GM12878 (cell line): ENCODE measurements at regions not wholly inside any gene's neighbourhood (a gene's known extent, or its start where the extent isn't known, plus 50 kb on each side); places are given as distances from the start of the nearest gene placed in this dataset.

Source experiments
- ATAC-seq: fragments of 200-7000 bp; cut with Tn5 transposase; 3 replicates; pipeline ENCODE4 v1.9.1; 2020; ENCODE audit warnings: mild to moderate bottlenecking, moderate library complexity
- BruUV-seq: library from RNA; stranded (reverse); fragments of 400-500 nt; replicated peaks from 2 replicates; lab custom pipeline; 2021; lab: Mats Ljungman, UMichigan
- CTCF ChIA-PET: fragments of 300-600 bp; sonication (Branson Sonifier 250); formaldehyde crosslinking; extraction: SDS; loops from one replicate; lab custom pipeline; 2021; ENCODE audit warnings: inconsistent platforms; lab: Yijun Ruan, JAX
- POLR2A ChIA-PET: fragments of 350-600 bp; formaldehyde crosslinking; extraction: SDS; loops from one replicate; lab custom pipeline; 2021; ENCODE audit warnings: inconsistent platforms; lab: Charles Lee
- RAD21 ChIA-PET: fragments of 300-600 bp; sonication (Branson Sonifier 250); formaldehyde crosslinking; loops from one replicate; lab custom pipeline; 2023; ENCODE audit warnings: antibody characterized with exemption; ENCODE audit not compliant: unreplicated experiment; lab: Charles Lee
- SMC1A ChIA-PET: fragments of 300-600 bp; sonication (Branson Sonifier 250); formaldehyde crosslinking; loops from one replicate; lab custom pipeline; 2023; ENCODE audit not compliant: unreplicated experiment, uncharacterized antibody; lab: Charles Lee
- DNase-seq: peaks from one replicate; pipeline ENCODE4 v3.0.0-alpha.2; 2011; ENCODE audit warnings: low read depth, low spot score
- FAIRE-seq: peaks from 3 replicates; lab custom pipeline; 2011; peaks lifted over from hg19 to GRCh38; lab: Jason Lieb, UNC
- H2AFZ ChIP-seq: 2 replicates; pipeline ENCODE4 v1.6.0; 2011; ENCODE audit warnings: low read depth, low read length, control low read depth; ENCODE audit not compliant: control insufficient read depth
- H3K27ac ChIP-seq: 2 replicates; pipeline ENCODE4 v1.5.1; 2011; ENCODE audit warnings: control low read depth; ENCODE audit not compliant: control insufficient read depth, insufficient read depth
- H3K27me3 ChIP-seq, 2 experiments: replicated peaks in 1 of 2; 2 replicates each; pipeline versions ENCODE4 v1.6.0 to v1.6.1; 2011; ENCODE audit warnings: low read length in 1 of 2; ENCODE audit not compliant: control insufficient read depth in 2 of 2, insufficient read depth in 2 of 2
- H3K36me3 ChIP-seq, 2 experiments: 2 replicates each; pipeline ENCODE4 v1.5.1; 2011; ENCODE audit warnings: low read length in 1 of 2; ENCODE audit not compliant: control insufficient read depth in 2 of 2, insufficient read depth in 2 of 2
- H3K4me1 ChIP-seq: 2 replicates; pipeline ENCODE4 v1.6.1; 2011; ENCODE audit warnings: mild to moderate bottlenecking, low read length, moderate library complexity, mixed read lengths; ENCODE audit not compliant: control insufficient read depth, insufficient read depth
- H3K4me2 ChIP-seq: 2 replicates; pipeline ENCODE4 v1.6.0; 2011; ENCODE audit warnings: control low read depth; ENCODE audit not compliant: control insufficient read depth, insufficient read depth
- H3K4me3 ChIP-seq: fragments of 200-600 bp; sonication (generic); 2 replicates; pipeline ENCODE4 v1.5.1; 2016
- H3K79me2 ChIP-seq: 2 replicates; pipeline ENCODE4 v1.6.0; 2011; ENCODE audit warnings: low read length; ENCODE audit not compliant: control insufficient read depth, insufficient read depth
- H3K9ac ChIP-seq: 2 replicates; pipeline ENCODE4 v1.8.0; 2011; ENCODE audit warnings: low read length, control low read depth, mixed read lengths; ENCODE audit not compliant: control insufficient read depth, insufficient read depth
- H3K9me3 ChIP-seq: replicated peaks from 3 replicates; pipeline ENCODE4 v1.5.1; 2011; ENCODE audit warnings: mild to moderate bottlenecking, low read length; ENCODE audit not compliant: control insufficient read depth, insufficient read depth
- H4K20me1 ChIP-seq: 2 replicates; pipeline ENCODE4 v1.6.0; 2011; ENCODE audit not compliant: control insufficient read depth, insufficient read depth
- ATF7 ChIP-seq: fragments of 450-650 bp; IDR thresholded peaks from 2 replicates; pipeline ENCODE4 v1.6.1; 2016; ENCODE audit warnings: low read depth, mild to moderate bottlenecking
- BCL11A ChIP-seq: IDR thresholded peaks from 2 replicates; pipeline ENCODE4 v1.6.1; 2011; ENCODE audit warnings: low read depth, low read length
- BHLHE40 ChIP-seq, 2 experiments: fragments of 450-650 bp in 1 of 2; IDR thresholded peaks; 2 replicates each; pipeline ENCODE4 v1.6.1; 2011 to 2017; ENCODE audit warnings: low read depth in 2 of 2, borderline replicate concordance in 1 of 2, improper control_type of control experiment in 1 of 2, low read length in 1 of 2, mild to moderate bottlenecking in 1 of 2
- BRCA1 ChIP-seq: IDR thresholded peaks from 2 replicates; pipeline ENCODE4 v1.6.1; 2011; ENCODE audit warnings: low read depth, low read length, improper control_type of control experiment
- CREM ChIP-seq: IDR thresholded peaks from 2 replicates; pipeline ENCODE4 v1.6.1; 2014; ENCODE audit warnings: antibody characterized with exemption, low read depth
- E2F8 ChIP-seq: fragments of 450-650 bp; IDR thresholded peaks from 2 replicates; pipeline ENCODE4 v1.6.1; 2018; ENCODE audit warnings: mild to moderate bottlenecking, low read depth, moderate library complexity; ENCODE audit not compliant: partially characterized antibody
- EP300 ChIP-seq, 2 experiments: fragments of 150-350 bp in 1 of 2; IDR thresholded peaks; 2 replicates each; pipeline ENCODE4 v1.6.1; 2011 to 2012; ENCODE audit warnings: low read depth in 2 of 2, low read length in 2 of 2, borderline replicate concordance in 1 of 2, improper control_type of control experiment in 1 of 2, inconsistent platforms in 1 of 2; ENCODE audit not compliant: control insufficient read depth in 1 of 2
- HDGF ChIP-seq: fragments of 450-650 bp; IDR thresholded peaks from 2 replicates; pipeline ENCODE4 v1.6.1; 2016; ENCODE audit warnings: antibody characterized with exemption
- PML ChIP-seq: IDR thresholded peaks from 2 replicates; pipeline ENCODE4 v1.6.1; 2012; ENCODE audit warnings: low read length, inconsistent platforms
- RAD21 ChIP-seq: IDR thresholded peaks from 2 replicates; pipeline ENCODE4 v1.6.1; 2011; ENCODE audit warnings: mild to moderate bottlenecking, low read depth, low read length, moderate library complexity; ENCODE audit not compliant: insufficient read depth
- RFX5 ChIP-seq: IDR thresholded peaks from 2 replicates; pipeline ENCODE4 v1.6.1; 2011; ENCODE audit warnings: low read depth, low read length, improper control_type of control experiment
- SMARCA5 ChIP-seq: fragments of 450-650 bp; IDR thresholded peaks from 2 replicates; pipeline ENCODE4 v1.6.1; 2017; ENCODE audit warnings: mild to moderate bottlenecking
- SMC3 ChIP-seq: IDR thresholded peaks from 2 replicates; pipeline ENCODE4 v1.6.1; 2011; ENCODE audit warnings: low read length, improper control_type of control experiment, borderline replicate concordance
- SREBF1 ChIP-seq: IDR thresholded peaks from 2 replicates; pipeline ENCODE4 v1.6.1; 2012; ENCODE audit warnings: mild to moderate bottlenecking, low read length
- ZBED1 ChIP-seq: IDR thresholded peaks from 2 replicates; pipeline ENCODE4 v1.6.1; 2016; ENCODE audit warnings: borderline replicate concordance
- ZZZ3 ChIP-seq: IDR thresholded peaks from 2 replicates; pipeline ENCODE4 v1.6.1; 2011; ENCODE audit warnings: low read depth; ENCODE audit not compliant: control insufficient read depth, insufficient read length
- WGBS: methylation state at CpG from one replicate; pipeline ENCODE4 v1.1.6; 2016; ENCODE audit warnings: low lambda C conversion rate; ENCODE audit not compliant: insufficient replicate concordance, insufficient coverage; ENCODE audit errors: missing lambda C conversion rate; 5-methylcytosine and 5-hydroxymethylcytosine counted together
- in situ Hi-C: fragments of 300-500 bp; cut with MboI; formaldehyde crosslinking; loops from 9 replicates; pipeline ENCODE4 v1.14.3; 2018; ENCODE audit warnings: mixed read lengths
- intact Hi-C: fragments of 100-400 bp; cut with micrococcal nuclease; formaldehyde crosslinking; loops from one replicate; pipeline ENCODE4 v1.14.2; 2022; ENCODE audit not compliant: unreplicated experiment
- TF ChIP-seq, protein P1 (sequence below): fragments of 450-650 bp; formaldehyde crosslinking; IDR thresholded peaks from 2 replicates; pipeline ENCODE4 v1.5.0; 2022; ENCODE audit warnings: mild to moderate bottlenecking, missing genetic modification characterization
- TF ChIP-seq, protein P2 (sequence below): IDR thresholded peaks from 2 replicates; pipeline ENCODE4 v1.6.1; 2011; ENCODE audit warnings: borderline replicate concordance, low read depth, mild to moderate bottlenecking, moderate library complexity, low read length; ENCODE audit not compliant: insufficient read depth, poor library complexity, severe bottlenecking

- no peak for TF ChIP-seq E2F8
- TF ChIP-seq RFX5: no peak
Observed at GRCh38 chr3:144063306-144063705, 91.7 kb downstream of the DIPK2A start (continued).

GRCh38 chr3:144067059-144067458, 95.4 kb downstream of the DIPK2A start:
- Histone ChIP-seq H4K20me1 (no peaks in the 10 kb centered on the region), H3K27me3 (no peaks in the 10 kb centered on the region), H3K36me3 (no peaks in the 10 kb centered on the region), H3K4me1 (no peaks in the 10 kb centered on the region), H2AFZ (no peak overlapping the region), H3K27ac (no peak overlapping the region), H3K4me3 (no peak overlapping the region), H3K4me2 (no peak overlapping the region), H3K9ac (no peak overlapping the region), H3K79me2 (no peaks in the 10 kb centered on the region), H3K9me3 (peaks cover 8% of the 10 kb centered on the region; the same call in 1 of the 3 replicates)
- POLR2A ChIA-PET: no interaction called here
- intact Hi-C loops: no loop called here
- in situ Hi-C loops: no loop called here
- no TSS peak for BruUV-seq
- CTCF ChIA-PET: no interaction called here
- 33% methylated on average over 3 of the region's 3 CpGs for WGBS
- RAD21 ChIA-PET: no interaction called here
- SMC1A ChIA-PET: no interaction called here
- FAIRE-seq (no peak), DNase-seq (no peak), ATAC-seq (no peak)
- TF ChIP-seq RAD21 (no peak), SMARCA5 (no peak), EP300 (IDR thresholded peaks at IDR 0.05; ENCODE audit: borderline replicate concordance in 1 of 2, control insufficient read depth in 1 of 2, low read depth in 2 of 2, low read length in 2 of 2) (no peak), CREM (no peak), HDGF (no peak), SREBF1 (no peak), ZBED1 (no peak), BRCA1 (no peak), ZZZ3 (no peak), BCL11A (no peak), ATF7 (no peak), PML (no peak), BHLHE40 (IDR thresholded peaks at IDR 0.05; ENCODE audit: borderline replicate concordance in 1 of 2, low read depth in 2 of 2, low read length in 1 of 2) (no peak), SMC3 (no peak)
- TF ChIP-seq, protein P1, sequence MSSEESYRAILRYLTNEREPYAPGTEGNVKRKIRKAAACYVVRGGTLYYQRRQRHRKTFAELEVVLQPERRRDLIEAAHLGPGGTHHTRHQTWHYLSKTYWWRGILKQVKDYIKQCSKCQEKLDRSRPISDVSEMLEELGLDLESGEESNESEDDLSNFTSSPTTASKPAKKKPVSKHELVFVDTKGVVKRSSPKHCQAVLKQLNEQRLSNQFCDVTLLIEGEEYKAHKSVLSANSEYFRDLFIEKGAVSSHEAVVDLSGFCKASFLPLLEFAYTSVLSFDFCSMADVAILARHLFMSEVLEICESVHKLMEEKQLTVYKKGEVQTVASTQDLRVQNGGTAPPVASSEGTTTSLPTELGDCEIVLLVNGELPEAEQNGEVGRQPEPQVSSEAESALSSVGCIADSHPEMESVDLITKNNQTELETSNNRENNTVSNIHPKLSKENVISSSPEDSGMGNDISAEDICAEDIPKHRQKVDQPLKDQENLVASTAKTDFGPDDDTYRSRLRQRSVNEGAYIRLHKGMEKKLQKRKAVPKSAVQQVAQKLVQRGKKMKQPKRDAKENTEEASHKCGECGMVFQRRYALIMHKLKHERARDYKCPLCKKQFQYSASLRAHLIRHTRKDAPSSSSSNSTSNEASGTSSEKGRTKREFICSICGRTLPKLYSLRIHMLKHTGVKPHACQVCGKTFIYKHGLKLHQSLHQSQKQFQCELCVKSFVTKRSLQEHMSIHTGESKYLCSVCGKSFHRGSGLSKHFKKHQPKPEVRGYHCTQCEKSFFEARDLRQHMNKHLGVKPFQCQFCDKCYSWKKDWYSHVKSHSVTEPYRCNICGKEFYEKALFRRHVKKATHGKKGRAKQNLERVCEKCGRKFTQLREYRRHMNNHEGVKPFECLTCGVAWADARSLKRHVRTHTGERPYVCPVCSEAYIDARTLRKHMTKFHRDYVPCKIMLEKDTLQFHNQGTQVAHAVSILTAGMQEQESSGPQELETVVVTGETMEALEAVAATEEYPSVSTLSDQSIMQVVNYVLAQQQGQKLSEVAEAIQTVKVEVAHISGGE (CRISPR knock-in tag): no peak
- TF ChIP-seq, protein P2, sequence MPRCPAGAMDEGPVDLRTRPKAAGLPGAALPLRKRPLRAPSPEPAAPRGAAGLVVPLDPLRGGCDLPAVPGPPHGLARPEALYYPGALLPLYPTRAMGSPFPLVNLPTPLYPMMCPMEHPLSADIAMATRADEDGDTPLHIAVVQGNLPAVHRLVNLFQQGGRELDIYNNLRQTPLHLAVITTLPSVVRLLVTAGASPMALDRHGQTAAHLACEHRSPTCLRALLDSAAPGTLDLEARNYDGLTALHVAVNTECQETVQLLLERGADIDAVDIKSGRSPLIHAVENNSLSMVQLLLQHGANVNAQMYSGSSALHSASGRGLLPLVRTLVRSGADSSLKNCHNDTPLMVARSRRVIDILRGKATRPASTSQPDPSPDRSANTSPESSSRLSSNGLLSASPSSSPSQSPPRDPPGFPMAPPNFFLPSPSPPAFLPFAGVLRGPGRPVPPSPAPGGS: no peak
